Osteoblast (primary cell): ENCODE measurements at regions not wholly inside any gene's neighbourhood (a gene's known extent, or its start where the extent isn't known, plus 50 kb on each side); places are given as distances from the start of the nearest gene placed in this dataset.

ENCODE experiments used
- DNase-seq: peaks from one replicate; pipeline ENCODE4 v3.0.0; 2011; ENCODE audit warnings: low spot score, mixed read lengths; ENCODE audit not compliant: insufficient read length; ENCODE audit errors: missing footprints
- H2AFZ ChIP-seq: 2 replicates; pipeline ENCODE4 v1.6.0; 2011; ENCODE audit warnings: mild to moderate bottlenecking, low read length
- H3K27ac ChIP-seq: 2 replicates; pipeline ENCODE4 v1.5.1; 2011; ENCODE audit warnings: mild to moderate bottlenecking, low read depth, low read length, moderate library complexity
- H3K27me3 ChIP-seq: 2 replicates; pipeline ENCODE4 v1.6.0; 2012; ENCODE audit warnings: mild to moderate bottlenecking, control low read depth, inconsistent platforms, low read length, moderate library complexity; ENCODE audit not compliant: insufficient read depth
- H3K36me3 ChIP-seq: 2 replicates; pipeline ENCODE4 v1.5.1; 2011; ENCODE audit warnings: mild to moderate bottlenecking, low read length, control low read depth, moderate library complexity; ENCODE audit not compliant: insufficient read depth
- H3K4me1 ChIP-seq: 2 replicates; pipeline ENCODE4 v1.5.1; 2011; ENCODE audit warnings: mild to moderate bottlenecking, low read length, control low read depth, moderate library complexity; ENCODE audit not compliant: insufficient read depth
- H3K4me2 ChIP-seq: 2 replicates; pipeline ENCODE4 v1.6.0; 2011; ENCODE audit warnings: mild to moderate bottlenecking, low read length; ENCODE audit not compliant: insufficient read depth
- H3K4me3 ChIP-seq: fragments of 200-600 bp; sonication (generic); 3 replicates; pipeline ENCODE4 v1.5.1; 2012; ENCODE audit warnings: mild to moderate bottlenecking, low read length, inconsistent platforms; ENCODE audit not compliant: insufficient read depth
- H3K79me2 ChIP-seq: 2 replicates; pipeline ENCODE4 v1.6.0; 2012; ENCODE audit warnings: mild to moderate bottlenecking, low read length, control low read depth, inconsistent platforms; ENCODE audit not compliant: insufficient read depth
- H3K9me3 ChIP-seq: 2 replicates; pipeline ENCODE4 v1.5.1; 2011; ENCODE audit warnings: low read depth, low read length, control low read depth
- H4K20me1 ChIP-seq: 2 replicates; pipeline ENCODE4 v1.6.0; 2012; ENCODE audit warnings: mild to moderate bottlenecking, low read length, control low read depth; ENCODE audit not compliant: insufficient read depth
- TF ChIP-seq, protein P1 (sequence below): IDR thresholded peaks from 2 replicates; pipeline ENCODE4 v1.5.1; 2011; ENCODE audit warnings: mild to moderate bottlenecking, low read depth, low read length, moderate library complexity; ENCODE audit errors: extremely low read depth

- no peaks in the 10 kb centered on the region for H3K36me3 ChIP-seq
- H3K27me3 ChIP-seq, result no peaks in the 10 kb centered on the region
- no peak overlapping the region for H2AFZ ChIP-seq
- H3K79me2 ChIP-seq, result no peaks in the 10 kb centered on the region
- H3K4me1 ChIP-seq, result no peaks in the 10 kb centered on the region
- H3K9me3 ChIP-seq, result no peaks in the 10 kb centered on the region
- no peak overlapping the region for H3K4me3 ChIP-seq
- DNase-seq, result peak; percentile 34
- TF ChIP-seq, protein P1, sequence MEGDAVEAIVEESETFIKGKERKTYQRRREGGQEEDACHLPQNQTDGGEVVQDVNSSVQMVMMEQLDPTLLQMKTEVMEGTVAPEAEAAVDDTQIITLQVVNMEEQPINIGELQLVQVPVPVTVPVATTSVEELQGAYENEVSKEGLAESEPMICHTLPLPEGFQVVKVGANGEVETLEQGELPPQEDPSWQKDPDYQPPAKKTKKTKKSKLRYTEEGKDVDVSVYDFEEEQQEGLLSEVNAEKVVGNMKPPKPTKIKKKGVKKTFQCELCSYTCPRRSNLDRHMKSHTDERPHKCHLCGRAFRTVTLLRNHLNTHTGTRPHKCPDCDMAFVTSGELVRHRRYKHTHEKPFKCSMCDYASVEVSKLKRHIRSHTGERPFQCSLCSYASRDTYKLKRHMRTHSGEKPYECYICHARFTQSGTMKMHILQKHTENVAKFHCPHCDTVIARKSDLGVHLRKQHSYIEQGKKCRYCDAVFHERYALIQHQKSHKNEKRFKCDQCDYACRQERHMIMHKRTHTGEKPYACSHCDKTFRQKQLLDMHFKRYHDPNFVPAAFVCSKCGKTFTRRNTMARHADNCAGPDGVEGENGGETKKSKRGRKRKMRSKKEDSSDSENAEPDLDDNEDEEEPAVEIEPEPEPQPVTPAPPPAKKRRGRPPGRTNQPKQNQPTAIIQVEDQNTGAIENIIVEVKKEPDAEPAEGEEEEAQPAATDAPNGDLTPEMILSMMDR, result peak; percentile 62
- H3K27ac ChIP-seq, result no peak overlapping the region
- H4K20me1 ChIP-seq, result no peaks in the 10 kb centered on the region
- no peak overlapping the region for H3K4me2 ChIP-seq
Measured at GRCh38 chr2:16773080-16773713, 107.6 kb upstream of the CYRIA start.

DNA sequence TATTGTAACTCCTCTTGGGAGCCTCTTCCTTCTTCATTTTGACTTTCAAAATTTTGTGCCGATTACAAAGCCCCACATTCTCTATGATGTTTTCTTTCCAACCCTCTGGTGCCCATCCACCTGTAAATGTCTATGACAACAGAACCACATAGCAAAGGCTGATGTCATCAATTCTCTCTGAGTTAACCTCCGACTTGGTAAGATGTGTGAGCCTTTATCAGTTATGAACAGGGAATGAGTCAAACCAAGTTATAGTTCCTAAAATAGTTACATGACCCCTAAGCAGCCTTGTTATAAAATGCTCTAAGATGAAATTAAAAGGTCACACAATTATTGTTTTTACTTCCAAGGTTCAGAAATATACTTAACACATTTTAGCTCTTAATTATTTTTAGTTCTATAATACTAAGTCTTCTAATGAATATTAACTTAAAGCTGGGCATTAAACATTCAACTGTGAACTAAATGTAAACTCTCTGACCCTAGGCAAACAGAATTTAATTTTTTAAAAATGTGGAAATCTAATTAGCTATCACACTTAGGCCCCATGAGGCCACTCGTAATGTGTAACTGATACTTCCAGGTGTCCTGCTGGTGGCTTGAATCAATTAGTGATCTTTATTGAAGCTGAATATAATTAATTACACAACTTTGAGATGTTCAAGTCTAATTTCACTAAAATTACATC, 102.3 kb upstream of the CYRIA start:
- Histone ChIP-seq H3K4me1 (no peaks in the 10 kb centered on the region), H2AFZ (no peak overlapping the region), H3K36me3 (no peaks in the 10 kb centered on the region), H3K4me2 (no peak overlapping the region), H4K20me1 (no peaks in the 10 kb centered on the region), H3K27ac (no peak overlapping the region), H3K4me3 (no peak overlapping the region), H3K27me3 (no peaks in the 10 kb centered on the region), H3K9me3 (no peaks in the 10 kb centered on the region), H3K79me2 (no peaks in the 10 kb centered on the region)
- peak; percentile 3 for DNase-seq
- TF ChIP-seq, protein P1, result no peak

- TF ChIP-seq, protein P1, result no peak
- no peaks in the 10 kb centered on the region for H3K79me2 ChIP-seq
- DNase-seq, result no peak
Measured at GRCh38 chr2:16765356-16765755, 99.7 kb upstream of the CYRIA start.

DNA sequence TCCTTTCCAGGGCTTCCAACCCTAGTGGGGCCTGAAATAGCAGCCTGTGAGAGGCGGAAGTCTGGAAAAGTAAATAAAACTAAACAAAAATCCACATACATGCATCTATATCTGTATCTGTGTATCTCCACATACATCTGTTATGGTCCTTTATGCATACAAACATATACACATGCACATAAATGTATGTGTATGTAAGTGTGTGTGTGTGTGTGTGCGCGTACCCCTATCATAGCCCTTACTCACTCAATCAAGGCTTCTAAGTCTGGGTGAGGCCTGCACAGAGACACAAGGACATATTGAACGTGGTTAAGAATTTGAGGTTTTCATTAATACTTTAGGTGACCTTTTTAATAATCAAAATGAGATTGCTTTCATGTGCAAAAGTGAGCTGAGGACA, 98.9 kb upstream of the CYRIA start:
- no peak overlapping the region for H2AFZ ChIP-seq
- no peaks in the 10 kb centered on the region for H3K79me2 ChIP-seq
- no peak for DNase-seq
- H3K9me3 ChIP-seq, result no peaks in the 10 kb centered on the region
- H3K27me3 ChIP-seq, result no peaks in the 10 kb centered on the region
- no peaks in the 10 kb centered on the region for H3K36me3 ChIP-seq
- no peak overlapping the region for H3K4me3 ChIP-seq
- no peak overlapping the region for H3K27ac ChIP-seq
- TF ChIP-seq, protein P1, result no peak
- H4K20me1 ChIP-seq, result no peaks in the 10 kb centered on the region
- H3K4me1 ChIP-seq, result no peaks in the 10 kb centered on the region
- no peak overlapping the region for H3K4me2 ChIP-seq

More at GRCh38 chr2:16765356-16765755, 99.7 kb upstream of the CYRIA start:
- H3K36me3 ChIP-seq, result no peaks in the 10 kb centered on the region
- no peaks in the 10 kb centered on the region for H4K20me1 ChIP-seq
- H2AFZ ChIP-seq, result no peak overlapping the region
- H3K4me1 ChIP-seq, result no peaks in the 10 kb centered on the region
- H3K9me3 ChIP-seq, result no peaks in the 10 kb centered on the region
- H3K27me3 ChIP-seq, result no peaks in the 10 kb centered on the region
- H3K4me3 ChIP-seq, result no peak overlapping the region
- no peak overlapping the region for H3K27ac ChIP-seq
- H3K4me2 ChIP-seq, result no peak overlapping the region
